ENCODE measurements at regions not wholly inside any gene's neighbourhood (a gene's known extent, or its start where the extent isn't known, plus 50 kb on each side); places are given as distances from the start of the nearest gene placed in this dataset.
A peak's percentile ranks its signal among the peaks of the same experiment; 100 is the strongest.

- Histone ChIP-seq H3K4me3 (peak overlapping the region in 2 of 4 donors; percentile 11 to 29), H3K27ac (peak overlapping the region in 1 of 5 donors; percentile 27), H3K9me3 (no peaks in the 10 kb centered on the region), H3K36me3 (no peaks in the 10 kb centered on the region), H3K4me1 (peaks cover 0 to 14% (median 0%) of the 10 kb centered on the region in 4 donors), H3K27me3 (peaks cover 0 to 15% (median 0%) of the 10 kb centered on the region in 3 donors)
- peak in 1 of 2 donors; percentile 15 for DNase-seq
- intact Hi-C loops (cut with DNase I; ENCODE audit: low total_unique reads) = no loop called here
- TF ChIP-seq POLR2AphosphoS5 (IDR thresholded peaks at IDR 0.05) = no peak
- TF ChIP-seq POLR2A (IDR thresholded peaks at IDR 0.05) = no peak
- no peak for TF ChIP-seq EP300 (IDR thresholded peaks at IDR 0.05)
- no peak for TF ChIP-seq CTCF (IDR thresholded peaks at IDR 0.05)
- 55 to 70% (median 62%) methylated on average over 13 of the region's 13 CpGs for WGBS, 5 donors
These were observed 686.8 kb upstream of the SALL3 start for GRCh38 chr18:78292618-78293380.

- TF ChIP-seq POLR2A (IDR thresholded peaks at IDR 0.05) (no peak), CTCF (IDR thresholded peaks at IDR 0.05) (no peak), EP300 (IDR thresholded peaks at IDR 0.05) (no peak), POLR2AphosphoS5 (IDR thresholded peaks at IDR 0.05) (no peak)
- DNase-seq = no peak
- Histone ChIP-seq H3K27me3 (peaks cover 0 to 15% (median 0%) of the 10 kb centered on the region in 3 donors), H3K9me3 (no peaks in the 10 kb centered on the region), H3K27ac (peak overlapping the region in 1 of 5 donors; percentile 27), H3K4me3 (peak overlapping the region in 3 of 4 donors; percentile 5 to 29 (median 11)), H3K4me1 (peaks cover 0 to 14% (median 0%) of the 10 kb centered on the region in 4 donors), H3K36me3 (no peaks in the 10 kb centered on the region)
- 52 to 56% (median 52%) methylated on average over 14 to 16 of the region's 16 CpGs for WGBS, 5 donors
- intact Hi-C loops (cut with DNase I; ENCODE audit: low total_unique reads) = no loop called here
These were observed 686.1 kb upstream of the SALL3 start for GRCh38 chr18:78293540-78293939.

GRCh38 chr18:78293940-78294541 is 685.6 kb upstream of the SALL3 start:
- no peaks in the 10 kb centered on the region for H3K9me3 ChIP-seq
- peaks cover 0 to 15% (median 0%) of the 10 kb centered on the region in 3 donors for H3K27me3 ChIP-seq
- H3K36me3 ChIP-seq = no peaks in the 10 kb centered on the region
- TF ChIP-seq POLR2AphosphoS5 (IDR thresholded peaks at IDR 0.05) = no peak
- no peak for TF ChIP-seq EP300 (IDR thresholded peaks at IDR 0.05)
- H3K4me3 ChIP-seq = peak overlapping the region in 3 of 4 donors; percentile 5 to 29 (median 11)
- peak overlapping the region in 1 of 5 donors; percentile 27 for H3K27ac ChIP-seq
- intact Hi-C loops (cut with DNase I; ENCODE audit: low total_unique reads) = no loop called here
- WGBS, 5 donors = 36 to 49% (median 47%) methylated on average over 14 to 15 of the region's 15 CpGs
- peak in 1 of 2 donors; percentile 23 for DNase-seq
- peaks cover 0 to 14% (median 0%) of the 10 kb centered on the region in 4 donors for H3K4me1 ChIP-seq

- WGBS, 5 donors = 78 to 84% (median 81%) methylated on average over 8 of the region's 8 CpGs
- TF ChIP-seq POLR2A (IDR thresholded peaks at IDR 0.05) (no peak), POLR2AphosphoS5 (IDR thresholded peaks at IDR 0.05) (no peak), CTCF (IDR thresholded peaks at IDR 0.05) (no peak), EP300 (IDR thresholded peaks at IDR 0.05) (no peak)
- peaks cover 0 to 14% (median 0%) of the 10 kb centered on the region in 4 donors for H3K4me1 ChIP-seq
These were observed 684.4 kb upstream of the SALL3 start for GRCh38 chr18:78295262-78295661.

More at GRCh38 chr18:78295262-78295661, 684.4 kb upstream of the SALL3 start:
- Histone ChIP-seq H3K27me3 (peaks cover 0 to 15% (median 0%) of the 10 kb centered on the region in 3 donors), H3K27ac (no peak overlapping the region), H3K4me3 (no peak overlapping the region), H3K36me3 (no peaks in the 10 kb centered on the region), H3K9me3 (no peaks in the 10 kb centered on the region)
- intact Hi-C loops (cut with DNase I; ENCODE audit: low total_unique reads) = no loop called here
- no peak for DNase-seq
